ENCODE measurements at regions not wholly inside any gene's neighbourhood (a gene's known extent, or its start where the extent isn't known, plus 50 kb on each side); places are given as distances from the start of the nearest gene placed in this dataset.

GRCh38 chr1:37130221-37130948 lies 96.1 kb upstream of the GRIK3 start:
- H3K4me3 ChIP-seq (ENCODE audit: low read length) = no peak overlapping the region
- H3K27me3 ChIP-seq (ENCODE audit: insufficient read depth, low read length) = no peaks in the 10 kb centered on the region
- no peak overlapping the region for H3K9ac ChIP-seq (ENCODE audit: low read depth, low read length)
- H3K27ac ChIP-seq (ENCODE audit: low read length) = no peak overlapping the region
- no peaks in the 10 kb centered on the region for H3K9me3 ChIP-seq (ENCODE audit: insufficient read depth, low read depth, low read length)
- H3K4me1 ChIP-seq (ENCODE audit: insufficient read depth, low read length) = no peaks in the 10 kb centered on the region
- no peaks in the 10 kb centered on the region for H3K36me3 ChIP-seq (ENCODE audit: insufficient read depth, low read depth, low read length)

- H3K4me3 ChIP-seq (ENCODE audit: low read length) = no peak overlapping the region
- no peaks in the 10 kb centered on the region for H3K27me3 ChIP-seq (ENCODE audit: insufficient read depth, low read length)
- H3K9me3 ChIP-seq (ENCODE audit: insufficient read depth, low read depth, low read length) = no peaks in the 10 kb centered on the region
- H3K36me3 ChIP-seq (ENCODE audit: insufficient read depth, low read depth, low read length) = no peaks in the 10 kb centered on the region
- no peak overlapping the region for H3K9ac ChIP-seq (ENCODE audit: low read depth, low read length)
- H3K27ac ChIP-seq (ENCODE audit: low read length) = no peak overlapping the region
- H3K4me1 ChIP-seq (ENCODE audit: insufficient read depth, low read length) = no peaks in the 10 kb centered on the region
These were observed 97.0 kb upstream of the GRIK3 start for GRCh38 chr1:37131281-37131680.

- Histone ChIP-seq H3K36me3 (ENCODE audit: insufficient read depth, low read depth, low read length) (no peaks in the 10 kb centered on the region), H3K27me3 (ENCODE audit: insufficient read depth, low read length) (no peaks in the 10 kb centered on the region), H3K9ac (ENCODE audit: low read depth, low read length) (no peak overlapping the region), H3K27ac (ENCODE audit: low read length) (no peak overlapping the region), H3K4me3 (ENCODE audit: low read length) (no peak overlapping the region), H3K9me3 (ENCODE audit: insufficient read depth, low read depth, low read length) (no peaks in the 10 kb centered on the region), H3K4me1 (ENCODE audit: insufficient read depth, low read length) (no peaks in the 10 kb centered on the region)
These were observed 99.2 kb upstream of the GRIK3 start for GRCh38 chr1:37133276-37134145.

- Histone ChIP-seq H3K27me3 (ENCODE audit: insufficient read depth, low read length) (no peaks in the 10 kb centered on the region; the same call in 1 of the 2 replicates), H3K4me3 (ENCODE audit: low read length) (no peak overlapping the region), H3K9ac (ENCODE audit: low read depth, low read length) (no peak overlapping the region), H3K36me3 (ENCODE audit: insufficient read depth, low read depth, low read length) (no peaks in the 10 kb centered on the region), H3K4me1 (ENCODE audit: insufficient read depth, low read length) (no peaks in the 10 kb centered on the region), H3K9me3 (ENCODE audit: insufficient read depth, low read depth, low read length) (no peaks in the 10 kb centered on the region), H3K27ac (ENCODE audit: low read length) (no peak overlapping the region)
These were observed 100.3 kb upstream of the GRIK3 start for GRCh38 chr1:37134599-37134998.

GRCh38 chr1:37135032-37135431 lies 100.7 kb upstream of the GRIK3 start:
- no peaks in the 10 kb centered on the region for H3K9me3 ChIP-seq (ENCODE audit: insufficient read depth, low read depth, low read length)
- no peaks in the 10 kb centered on the region; the same call in 1 of the 2 replicates for H3K27me3 ChIP-seq (ENCODE audit: insufficient read depth, low read length)
- H3K27ac ChIP-seq (ENCODE audit: low read length) = no peak overlapping the region
- H3K36me3 ChIP-seq (ENCODE audit: insufficient read depth, low read depth, low read length) = no peaks in the 10 kb centered on the region
- no peak overlapping the region for H3K4me3 ChIP-seq (ENCODE audit: low read length)
- no peak overlapping the region for H3K9ac ChIP-seq (ENCODE audit: low read depth, low read length)
- no peaks in the 10 kb centered on the region for H3K4me1 ChIP-seq (ENCODE audit: insufficient read depth, low read length)

GRCh38 chr1:37137014-37137413 lies 102.7 kb upstream of the GRIK3 start:
- Histone ChIP-seq H3K27ac (ENCODE audit: low read length) (no peak overlapping the region), H3K36me3 (ENCODE audit: insufficient read depth, low read depth, low read length) (no peaks in the 10 kb centered on the region), H3K4me3 (ENCODE audit: low read length) (no peak overlapping the region), H3K27me3 (ENCODE audit: insufficient read depth, low read length) (peaks cover under 1% of the 10 kb centered on the region), H3K9ac (ENCODE audit: low read depth, low read length) (no peak overlapping the region), H3K9me3 (ENCODE audit: insufficient read depth, low read depth, low read length) (no peaks in the 10 kb centered on the region), H3K4me1 (ENCODE audit: insufficient read depth, low read length) (no peaks in the 10 kb centered on the region)

- Histone ChIP-seq H3K27me3 (ENCODE audit: insufficient read depth, low read length) (peaks cover 6% of the 10 kb centered on the region), H3K4me1 (ENCODE audit: insufficient read depth, low read length) (no peaks in the 10 kb centered on the region), H3K36me3 (ENCODE audit: insufficient read depth, low read depth, low read length) (no peaks in the 10 kb centered on the region), H3K9me3 (ENCODE audit: insufficient read depth, low read depth, low read length) (no peaks in the 10 kb centered on the region), H3K4me3 (ENCODE audit: low read length) (no peak overlapping the region), H3K9ac (ENCODE audit: low read depth, low read length) (no peak overlapping the region), H3K27ac (ENCODE audit: low read length) (no peak overlapping the region)
These were observed 103.3 kb upstream of the GRIK3 start for GRCh38 chr1:37137601-37138000.

- Histone ChIP-seq H3K4me1 (ENCODE audit: insufficient read depth, low read length) (no peaks in the 10 kb centered on the region), H3K36me3 (ENCODE audit: insufficient read depth, low read depth, low read length) (no peaks in the 10 kb centered on the region), H3K9me3 (ENCODE audit: insufficient read depth, low read depth, low read length) (no peaks in the 10 kb centered on the region), H3K4me3 (ENCODE audit: low read length) (no peak overlapping the region), H3K27me3 (ENCODE audit: insufficient read depth, low read length) (peaks cover 23% of the 10 kb centered on the region), H3K9ac (ENCODE audit: low read depth, low read length) (no peak overlapping the region), H3K27ac (ENCODE audit: low read length) (no peak overlapping the region)
These were observed 109.5 kb upstream of the GRIK3 start for GRCh38 chr1:37143800-37144199.

GRCh38 chr1:37146071-37146470 lies 111.8 kb upstream of the GRIK3 start:
- Histone ChIP-seq H3K27ac (ENCODE audit: low read length) (no peak overlapping the region), H3K27me3 (ENCODE audit: insufficient read depth, low read length) (peaks cover 23% of the 10 kb centered on the region), H3K4me3 (ENCODE audit: low read length) (no peak overlapping the region), H3K9me3 (ENCODE audit: insufficient read depth, low read depth, low read length) (no peaks in the 10 kb centered on the region), H3K36me3 (ENCODE audit: insufficient read depth, low read depth, low read length) (no peaks in the 10 kb centered on the region), H3K4me1 (ENCODE audit: insufficient read depth, low read length) (no peaks in the 10 kb centered on the region), H3K9ac (ENCODE audit: low read depth, low read length) (no peak overlapping the region)

- H3K36me3 ChIP-seq (ENCODE audit: insufficient read depth, low read depth, low read length) = no peaks in the 10 kb centered on the region
- H3K4me3 ChIP-seq (ENCODE audit: low read length) = no peak overlapping the region
- no peaks in the 10 kb centered on the region for H3K4me1 ChIP-seq (ENCODE audit: insufficient read depth, low read length)
- peaks cover 18% of the 10 kb centered on the region for H3K27me3 ChIP-seq (ENCODE audit: insufficient read depth, low read length)
- H3K27ac ChIP-seq (ENCODE audit: low read length) = no peak overlapping the region
- H3K9ac ChIP-seq (ENCODE audit: low read depth, low read length) = no peak overlapping the region
- no peaks in the 10 kb centered on the region for H3K9me3 ChIP-seq (ENCODE audit: insufficient read depth, low read depth, low read length)
These were observed 113.1 kb upstream of the GRIK3 start for GRCh38 chr1:37147392-37147831.

GRCh38 chr1:37147906-37148305 lies 113.6 kb upstream of the GRIK3 start:
- Histone ChIP-seq H3K36me3 (ENCODE audit: insufficient read depth, low read depth, low read length) (no peaks in the 10 kb centered on the region), H3K9me3 (ENCODE audit: insufficient read depth, low read depth, low read length) (no peaks in the 10 kb centered on the region), H3K27me3 (ENCODE audit: insufficient read depth, low read length) (peaks cover 14% of the 10 kb centered on the region), H3K27ac (ENCODE audit: low read length) (no peak overlapping the region), H3K4me3 (ENCODE audit: low read length) (no peak overlapping the region), H3K4me1 (ENCODE audit: insufficient read depth, low read length) (no peaks in the 10 kb centered on the region), H3K9ac (ENCODE audit: low read depth, low read length) (no peak overlapping the region)

GRCh38 chr1:37148663-37149062 lies 114.3 kb upstream of the GRIK3 start:
- Histone ChIP-seq H3K9me3 (ENCODE audit: insufficient read depth, low read depth, low read length) (no peaks in the 10 kb centered on the region), H3K27ac (ENCODE audit: low read length) (no peak overlapping the region), H3K27me3 (ENCODE audit: insufficient read depth, low read length) (peaks cover 13% of the 10 kb centered on the region), H3K9ac (ENCODE audit: low read depth, low read length) (no peak overlapping the region), H3K4me3 (ENCODE audit: low read length) (no peak overlapping the region), H3K36me3 (ENCODE audit: insufficient read depth, low read depth, low read length) (no peaks in the 10 kb centered on the region), H3K4me1 (ENCODE audit: insufficient read depth, low read length) (no peaks in the 10 kb centered on the region)

Data from iPS-20b (cell line).